DOHH2 (cell line): ENCODE measurements at regions not wholly inside any gene's neighbourhood (a gene's known extent, or its start where the extent isn't known, plus 50 kb on each side); places are given as distances from the start of the nearest gene placed in this dataset.

ENCODE experiments used
- EZH2phosphoT487 ChIP-seq: fragments of 200-600 bp; sonication (generic); IDR thresholded peaks from 2 replicates; pipeline ENCODE4 v1.6.1; 2017; ENCODE audit warnings: borderline replicate concordance, mild to moderate bottlenecking, antibody characterized with exemption, low read length, moderate library complexity, mixed read lengths
- TF ChIP-seq, protein P1 (sequence below): fragments of 200-600 bp; sonication (generic); IDR thresholded peaks from one replicate; pipeline ENCODE4 v1.5.1; 2014; ENCODE audit warnings: antibody characterized with exemption, mild to moderate bottlenecking, low read depth, low read length; ENCODE audit not compliant: poor library complexity, severe bottlenecking

DNA sequence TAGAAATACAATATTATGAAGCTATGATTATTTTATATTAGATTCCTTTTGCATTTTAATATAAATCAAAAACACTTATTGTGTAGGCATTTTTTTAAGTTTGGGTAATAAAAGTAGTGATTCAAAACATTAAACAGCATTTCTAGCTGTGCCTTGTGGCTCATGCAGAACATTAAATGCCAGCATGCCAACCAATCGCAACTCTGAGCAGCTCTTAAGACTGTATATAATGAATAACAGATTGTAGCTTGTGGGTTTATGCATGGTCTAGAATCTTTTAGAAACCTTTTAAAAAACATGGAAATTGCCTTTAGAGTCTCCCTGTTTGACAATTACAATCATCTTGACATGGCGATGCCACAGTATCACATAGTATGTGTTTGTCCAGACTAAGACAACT lies 903.8 kb downstream of the EFNA5 start:
- TF ChIP-seq, protein P1, sequence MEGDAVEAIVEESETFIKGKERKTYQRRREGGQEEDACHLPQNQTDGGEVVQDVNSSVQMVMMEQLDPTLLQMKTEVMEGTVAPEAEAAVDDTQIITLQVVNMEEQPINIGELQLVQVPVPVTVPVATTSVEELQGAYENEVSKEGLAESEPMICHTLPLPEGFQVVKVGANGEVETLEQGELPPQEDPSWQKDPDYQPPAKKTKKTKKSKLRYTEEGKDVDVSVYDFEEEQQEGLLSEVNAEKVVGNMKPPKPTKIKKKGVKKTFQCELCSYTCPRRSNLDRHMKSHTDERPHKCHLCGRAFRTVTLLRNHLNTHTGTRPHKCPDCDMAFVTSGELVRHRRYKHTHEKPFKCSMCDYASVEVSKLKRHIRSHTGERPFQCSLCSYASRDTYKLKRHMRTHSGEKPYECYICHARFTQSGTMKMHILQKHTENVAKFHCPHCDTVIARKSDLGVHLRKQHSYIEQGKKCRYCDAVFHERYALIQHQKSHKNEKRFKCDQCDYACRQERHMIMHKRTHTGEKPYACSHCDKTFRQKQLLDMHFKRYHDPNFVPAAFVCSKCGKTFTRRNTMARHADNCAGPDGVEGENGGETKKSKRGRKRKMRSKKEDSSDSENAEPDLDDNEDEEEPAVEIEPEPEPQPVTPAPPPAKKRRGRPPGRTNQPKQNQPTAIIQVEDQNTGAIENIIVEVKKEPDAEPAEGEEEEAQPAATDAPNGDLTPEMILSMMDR = no peak
- TF ChIP-seq EZH2phosphoT487 = no peak
